B cell (primary cell): ENCODE measurements at regions not wholly inside any gene's neighbourhood (a gene's known extent, or its start where the extent isn't known, plus 50 kb on each side); places are given as distances from the start of the nearest gene placed in this dataset.

Source experiments
- ATAC-seq: fragments of 200-7000 bp; cut with Tn5 transposase; one replicate; pipeline ENCODE4 v1.10.0; 2021; ENCODE audit warnings: low read depth, mild to moderate bottlenecking, moderate number of reproducible peaks, moderate library complexity
- CTCF ChIA-PET: fragments of 350-600 bp; sonication (Branson Sonifier 250); formaldehyde crosslinking; loops from one replicate; lab custom pipeline; 2021; ENCODE audit warnings: antibody characterized with exemption, inconsistent platforms; lab: Charles Lee
- POLR2A ChIA-PET: fragments of 350-600 bp; sonication (Branson Sonifier 250); formaldehyde crosslinking; loops from one replicate; lab custom pipeline; 2021; ENCODE audit warnings: antibody characterized with exemption; lab: Charles Lee
- DNase-seq: peaks from one replicate; pipeline ENCODE4 v3.0.0; 2013
- H2AFZ ChIP-seq: 2 replicates; pipeline ENCODE4 v1.6.1; 2012; ENCODE audit warnings: mild to moderate bottlenecking, low read depth, low read length; ENCODE audit not compliant: insufficient read depth, poor library complexity, severe bottlenecking
- H3K27ac ChIP-seq, 2 donors: 1 replicate in 1 of 2; 2 replicates in 1 of 2; pipeline ENCODE4 v1.5.1; 2012 to 2013; ENCODE audit warnings: low read length in 2 of 2, mild to moderate bottlenecking in 2 of 2, moderate library complexity in 1 of 2
- H3K27me3 ChIP-seq, 4 experiments: fragments of 200-600 bp in 1 of 4; sonication (generic) in 1 of 4; replicated peaks in 1 of 4; 1 replicate in 2 of 4; 2 replicates in 2 of 4; pipeline versions ENCODE4 v1.6.1 to v1.7.0; 2013 to 2016; ENCODE audit warnings: low read length in 3 of 4, mild to moderate bottlenecking in 2 of 4, mixed read lengths in 1 of 4, moderate library complexity in 1 of 4; ENCODE audit not compliant: insufficient read depth in 4 of 4, control insufficient read depth in 3 of 4; ENCODE audit errors: control extremely low read depth in 1 of 4
- H3K36me3 ChIP-seq, 2 experiments: replicated peaks in 1 of 2; 1 replicate in 1 of 2; 2 replicates in 1 of 2; pipeline versions ENCODE4 v1.6.1 to v1.7.1; 2013; ENCODE audit warnings: low read length in 1 of 2; ENCODE audit not compliant: insufficient read depth in 2 of 2, control insufficient read depth in 1 of 2; ENCODE audit errors: control extremely low read depth in 1 of 2, extremely low read depth in 1 of 2
- H3K4me1 ChIP-seq, 2 donors: fragments of 200-600 bp in 1 of 2; sonication (generic) in 1 of 2; 1 replicate in 1 of 2; 2 replicates in 1 of 2; pipeline versions ENCODE4 v1.5.1 to v1.6.1; 2013 to 2017; ENCODE audit warnings: low read length in 2 of 2; ENCODE audit not compliant: control insufficient read depth in 2 of 2, insufficient read depth in 2 of 2
- H3K4me2 ChIP-seq: replicated peaks from 2 replicates; pipeline ENCODE3; 2012; ENCODE audit warnings: mild to moderate bottlenecking, low read depth, low read length; ENCODE audit not compliant: poor library complexity, severe bottlenecking
- H3K4me3 ChIP-seq, 5 experiments: fragments of 200-600 bp in 1 of 5; sonication (generic) in 1 of 5; 1 replicate in 3 of 5; 2 replicates in 2 of 5; pipeline versions ENCODE4 v1.5.1 to v1.7.0; 2011 to 2016; ENCODE audit warnings: low read length in 4 of 5, mild to moderate bottlenecking in 4 of 5, low read depth in 2 of 5, control low read depth in 1 of 5, moderate library complexity in 1 of 5; ENCODE audit not compliant: insufficient read depth in 1 of 5; ENCODE audit errors: control extremely low read depth in 1 of 5, extremely low read depth in 1 of 5
- H3K79me2 ChIP-seq: fragments of 200-600 bp; sonication (generic); one replicate; pipeline ENCODE4 v1.6.0; 2016; ENCODE audit warnings: low read length; ENCODE audit not compliant: control insufficient read depth, insufficient read depth
- H3K9ac ChIP-seq: fragments of 200-600 bp; sonication (generic); 2 replicates; pipeline ENCODE4 v1.6.1; 2017; ENCODE audit warnings: mild to moderate bottlenecking, low read length, moderate library complexity
- H3K9me3 ChIP-seq, 3 donors: one replicate each; pipeline versions ENCODE4 v1.6.1 to v1.7.1; 2013; ENCODE audit warnings: low read length in 2 of 3; ENCODE audit not compliant: control insufficient read depth in 2 of 3, insufficient read depth in 1 of 3; ENCODE audit errors: control extremely low read depth in 1 of 3
- H4K20me1 ChIP-seq: 2 replicates; pipeline ENCODE4 v1.6.0; 2012; ENCODE audit warnings: mild to moderate bottlenecking, low read length; ENCODE audit not compliant: insufficient read depth, control insufficient read depth, poor library complexity, severe bottlenecking
- H3K27ac Mint-ChIP-seq: one replicate; pipeline ENCODE4 v1.8.0; 2021; ENCODE audit warnings: mixed read lengths
- H3K27me3 Mint-ChIP-seq: one replicate; pipeline ENCODE4 v1.8.0; 2021; ENCODE audit warnings: mixed read lengths
- H3K4me1 Mint-ChIP-seq: one replicate; pipeline ENCODE4 v1.8.0; 2021; ENCODE audit warnings: mixed read lengths
- H3K4me3 Mint-ChIP-seq: one replicate; pipeline ENCODE4 v1.8.0; 2021; ENCODE audit warnings: mixed read lengths
- H3K9me3 Mint-ChIP-seq: one replicate; pipeline ENCODE4 v1.8.0; 2022; ENCODE audit warnings: mixed read lengths; ENCODE audit not compliant: insufficient read depth
- CTCF ChIP-seq: fragments of 200-600 bp; IDR thresholded peaks from one replicate; pipeline ENCODE4 v1.8.0; 2022; ENCODE audit warnings: antibody characterized with exemption, mild to moderate bottlenecking
- EZH2 ChIP-seq: IDR thresholded peaks from 2 replicates; pipeline ENCODE4 v1.6.1; 2012; ENCODE audit warnings: borderline replicate concordance, low read depth, mild to moderate bottlenecking, moderate library complexity, low read length; ENCODE audit not compliant: insufficient read depth, poor library complexity, severe bottlenecking
- WGBS: methylation state at CpG from one replicate; pipeline ENCODE4 v1.1.5; 2013; ENCODE audit warnings: missing lambda C conversion rate; ENCODE audit not compliant: insufficient coverage; 5-methylcytosine and 5-hydroxymethylcytosine counted together
- intact Hi-C: fragments of 100-400 bp; cut with micrococcal nuclease; formaldehyde crosslinking; loops from one replicate; pipeline ENCODE4 v1.10.0; 2022

DNA sequence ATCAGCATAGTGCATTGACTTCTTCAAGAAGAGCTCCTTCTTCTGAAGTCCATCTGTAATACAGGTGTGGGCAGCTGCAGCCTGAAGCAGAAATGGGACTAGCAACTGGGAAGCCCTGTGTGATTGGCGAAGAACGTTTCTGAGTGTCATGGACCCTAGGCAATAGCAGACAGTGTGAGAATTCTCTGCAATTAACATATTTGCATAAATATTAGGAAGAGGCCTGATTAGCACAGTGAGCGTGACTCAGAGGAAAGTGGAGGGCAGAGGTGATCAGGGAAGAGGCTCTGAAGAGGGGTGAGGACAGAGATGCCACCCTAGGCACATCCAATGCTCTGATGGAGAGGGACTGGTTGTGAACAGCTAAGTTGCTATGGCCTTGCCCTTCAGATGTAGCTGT is 171.2 kb upstream of the ZBED5 start:
- 100% methylated on average over 1 of the region's 3 CpGs for WGBS
- intact Hi-C loops, result loop anchor here (5.0 kb wide), 2 partner anchors 818 to 1018 kb away; no protein-coding TSS in a partner anchor
- Histone ChIP-seq H3K4me1 (no peaks in the 10 kb centered on the region), H3K4me3 (no peak overlapping the region), H3K9me3 (no peaks in the 10 kb centered on the region), H3K79me2 (no peaks in the 10 kb centered on the region), H3K9ac (no peak overlapping the region), H4K20me1 (no peaks in the 10 kb centered on the region), H3K27ac (no peak overlapping the region), H3K36me3 (no peaks in the 10 kb centered on the region), H2AFZ (no peak overlapping the region), H3K4me2 (no peak overlapping the region), H3K27me3 (peaks cover 0 to 8% (median 6%) of the 10 kb centered on the region in 4 experiments)
- ATAC-seq (no peak), DNase-seq (no peak)
- no peak for TF ChIP-seq CTCF
- TF ChIP-seq EZH2, result no peak
- no peak overlapping the region for H3K27ac Mint-ChIP-seq
- peaks cover 30% of the 10 kb centered on the region for H3K27me3 Mint-ChIP-seq
- POLR2A ChIA-PET, result no interaction called here
- no peak overlapping the region for H3K4me3 Mint-ChIP-seq
- no peaks in the 10 kb centered on the region for H3K9me3 Mint-ChIP-seq
- H3K4me1 Mint-ChIP-seq, result peaks cover 2% of the 10 kb centered on the region
- CTCF ChIA-PET, result interaction anchor here (0.6 to 8.0 kb wide), 20 partner anchors 9 to 1253 kb away, joined by 3 to 155 read pairs (median 7); no protein-coding TSS in a partner anchor

- H2AFZ ChIP-seq, result peak overlapping the region; percentile 13
- WGBS, result 21% methylated on average over 3 of the region's 5 CpGs
- intact Hi-C loops, result loop anchor here (1.0 to 5.0 kb wide), 3 partner anchors 759 to 1019 kb away; no protein-coding TSS in a partner anchor
- ChIA-PET CTCF (interaction anchor here (0.6 to 8.0 kb wide), 48 partner anchors 9 to 1254 kb away, joined by 3 to 155 read pairs (median 4); no protein-coding TSS in a partner anchor), POLR2A (no interaction called here)
- TF ChIP-seq EZH2, result no peak
- TF ChIP-seq CTCF, result peak; percentile 93
- H3K9ac ChIP-seq, result no peak overlapping the region
- H3K4me1 Mint-ChIP-seq, result peaks cover 2% of the 10 kb centered on the region
- peak; percentile 88 for ATAC-seq
- no peaks in the 10 kb centered on the region for H3K4me1 ChIP-seq
- no peaks in the 10 kb centered on the region for H3K79me2 ChIP-seq
- H3K27ac Mint-ChIP-seq, result no peak overlapping the region
- DNase-seq, result peak; percentile 69
- no peaks in the 10 kb centered on the region for H3K9me3 Mint-ChIP-seq
- H3K27ac ChIP-seq, result no peak overlapping the region
- no peaks in the 10 kb centered on the region for H3K36me3 ChIP-seq
- H3K4me2 ChIP-seq, result no peak overlapping the region
- no peak overlapping the region for H3K4me3 ChIP-seq
- peaks cover 25% of the 10 kb centered on the region for H3K27me3 Mint-ChIP-seq
- no peaks in the 10 kb centered on the region for H4K20me1 ChIP-seq
- peaks cover 0 to 10% (median 6%) of the 10 kb centered on the region in 4 experiments for H3K27me3 ChIP-seq
- H3K4me3 Mint-ChIP-seq, result no peak overlapping the region
- no peaks in the 10 kb centered on the region for H3K9me3 ChIP-seq
These were observed 170.3 kb upstream of the ZBED5 start for GRCh38 chr11:11028017-11028692.
